HL-60/S4 treated with retinoic acid at 250 ng/mL for 4 days and 3 days (cell line): ENCODE measurements at regions not wholly inside any gene's neighbourhood (a gene's known extent, or its start where the extent isn't known, plus 50 kb on each side); places are given as distances from the start of the nearest gene placed in this dataset.

ENCODE experiments used
- in situ Hi-C: fragments of 300-500 bp; cut with MboI; formaldehyde crosslinking; loops from 2 replicates; pipeline ENCODE4 v1.7.0; 2022; ENCODE audit warnings: low sequenced_read_pairs

DNA sequence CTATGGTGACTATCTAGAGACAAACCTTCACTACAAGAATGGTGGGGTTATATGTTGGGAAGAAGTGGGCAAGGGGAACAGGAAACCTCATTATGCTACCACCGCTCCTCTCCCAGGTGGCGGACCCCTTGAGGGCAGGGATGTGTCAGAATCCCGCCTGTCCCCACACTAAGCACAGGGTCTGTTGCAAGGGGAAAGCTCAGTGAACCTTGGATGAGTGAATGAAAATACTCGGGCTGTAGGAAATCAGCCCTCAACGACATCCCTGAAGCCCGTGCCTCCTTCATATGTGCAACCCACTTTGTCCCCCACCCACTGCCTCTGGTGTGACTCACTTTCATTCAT, 68.2 kb upstream of the AMPD3 start:
- in situ Hi-C loops = no loop called here

DNA sequence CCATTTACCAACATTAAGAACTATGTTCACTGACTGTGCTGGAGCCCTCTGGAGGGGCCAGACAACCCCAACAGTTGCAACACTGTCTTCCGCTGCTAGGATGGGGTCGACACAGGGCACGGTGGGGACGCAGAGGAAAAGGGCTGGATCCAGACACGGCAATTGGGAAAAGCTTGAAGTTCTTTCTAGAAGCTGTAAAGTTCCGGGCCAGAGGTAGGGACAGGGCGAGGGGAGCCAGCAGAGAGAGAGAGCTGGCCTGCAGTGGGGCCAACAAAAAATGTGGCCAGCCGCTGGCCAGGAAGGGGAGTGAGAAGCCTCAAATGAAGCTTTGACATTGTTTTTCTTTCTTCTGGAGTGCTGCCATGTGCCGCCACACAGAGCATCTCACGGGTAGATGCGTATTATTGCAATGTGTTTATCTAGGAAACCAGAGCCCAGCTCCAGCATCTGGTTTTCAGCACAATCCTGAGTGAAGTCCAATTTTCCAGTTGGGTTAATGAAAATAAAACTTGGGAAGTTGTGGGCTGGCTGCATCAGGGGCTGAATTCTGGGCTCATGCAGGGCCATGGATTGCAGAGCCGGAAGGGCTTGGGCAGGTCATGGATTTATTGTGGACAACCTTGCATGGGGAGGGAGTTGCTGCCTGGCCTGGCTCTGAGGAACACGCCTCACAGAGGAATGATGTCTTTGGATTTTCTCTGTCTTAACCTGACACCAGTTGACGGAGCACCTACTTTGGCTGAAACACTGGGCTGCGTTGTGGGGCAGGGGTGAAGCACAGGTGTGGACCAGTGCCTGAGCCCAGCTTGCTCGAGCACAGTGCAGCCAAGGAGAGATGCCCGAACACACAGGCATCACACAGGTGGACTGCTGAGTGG, 67.6 kb upstream of the AMPD3 start:
- in situ Hi-C loops = no loop called here

DNA sequence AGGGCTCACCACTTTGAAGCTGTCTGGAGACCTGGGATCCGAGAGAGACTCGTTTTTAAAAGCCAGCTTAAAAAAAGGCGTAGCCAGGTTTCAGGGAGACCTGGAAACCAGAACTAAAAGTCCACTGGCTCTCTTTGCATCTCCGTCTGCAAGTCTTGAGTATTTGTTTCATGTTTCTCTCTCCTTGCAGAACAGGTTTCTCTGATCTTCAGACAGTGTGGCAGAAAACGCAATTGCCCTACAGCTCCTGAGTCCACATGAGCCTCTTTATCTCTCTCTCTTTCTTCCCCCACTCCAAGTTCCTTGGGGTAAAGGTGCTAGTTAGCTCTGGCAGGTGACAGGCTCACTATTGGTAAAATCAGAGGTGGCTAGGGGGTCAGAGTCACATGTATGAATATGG, 67.0 kb upstream of the AMPD3 start:
- in situ Hi-C loops = no loop called here

DNA sequence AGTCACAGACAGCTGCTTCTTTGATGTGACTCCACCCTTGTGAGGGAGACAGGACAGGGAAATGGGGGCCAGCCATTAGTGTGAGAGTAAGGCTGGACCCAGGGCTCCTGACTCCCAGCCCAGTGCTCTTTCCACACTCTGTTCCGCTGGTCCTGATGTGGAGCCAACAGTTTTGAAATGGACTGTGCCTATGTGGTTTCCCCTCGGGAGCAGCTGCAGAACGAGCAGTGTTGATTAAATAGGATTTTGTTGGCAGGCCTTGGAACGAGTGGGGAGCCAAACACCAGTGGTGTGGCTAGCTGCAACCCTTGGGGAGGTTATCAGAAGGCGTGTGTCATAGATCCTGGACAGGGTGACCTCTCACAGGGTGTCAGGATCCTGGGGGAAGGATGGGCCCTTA, 66.5 kb upstream of the AMPD3 start:
- in situ Hi-C loops = no loop called here

DNA sequence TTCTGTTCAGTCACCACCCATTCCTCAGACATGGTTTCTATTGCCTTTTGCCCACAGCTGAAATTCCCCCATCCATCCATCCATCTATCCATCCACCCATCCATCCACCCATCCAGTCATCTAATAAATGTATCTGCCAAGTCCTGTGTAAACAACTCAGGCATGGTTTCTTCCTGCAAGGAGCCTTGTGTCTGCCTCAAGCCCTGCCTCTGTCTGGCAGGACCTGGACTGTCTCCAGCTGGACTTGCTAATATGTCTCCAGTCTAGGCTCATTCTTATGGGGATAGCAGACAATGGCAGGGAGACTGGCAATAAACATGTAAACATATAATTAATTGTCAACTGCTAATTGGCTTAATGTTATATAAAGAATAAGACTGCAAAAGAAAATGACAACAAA, 64.7 kb upstream of the AMPD3 start:
- in situ Hi-C loops = no loop called here

DNA sequence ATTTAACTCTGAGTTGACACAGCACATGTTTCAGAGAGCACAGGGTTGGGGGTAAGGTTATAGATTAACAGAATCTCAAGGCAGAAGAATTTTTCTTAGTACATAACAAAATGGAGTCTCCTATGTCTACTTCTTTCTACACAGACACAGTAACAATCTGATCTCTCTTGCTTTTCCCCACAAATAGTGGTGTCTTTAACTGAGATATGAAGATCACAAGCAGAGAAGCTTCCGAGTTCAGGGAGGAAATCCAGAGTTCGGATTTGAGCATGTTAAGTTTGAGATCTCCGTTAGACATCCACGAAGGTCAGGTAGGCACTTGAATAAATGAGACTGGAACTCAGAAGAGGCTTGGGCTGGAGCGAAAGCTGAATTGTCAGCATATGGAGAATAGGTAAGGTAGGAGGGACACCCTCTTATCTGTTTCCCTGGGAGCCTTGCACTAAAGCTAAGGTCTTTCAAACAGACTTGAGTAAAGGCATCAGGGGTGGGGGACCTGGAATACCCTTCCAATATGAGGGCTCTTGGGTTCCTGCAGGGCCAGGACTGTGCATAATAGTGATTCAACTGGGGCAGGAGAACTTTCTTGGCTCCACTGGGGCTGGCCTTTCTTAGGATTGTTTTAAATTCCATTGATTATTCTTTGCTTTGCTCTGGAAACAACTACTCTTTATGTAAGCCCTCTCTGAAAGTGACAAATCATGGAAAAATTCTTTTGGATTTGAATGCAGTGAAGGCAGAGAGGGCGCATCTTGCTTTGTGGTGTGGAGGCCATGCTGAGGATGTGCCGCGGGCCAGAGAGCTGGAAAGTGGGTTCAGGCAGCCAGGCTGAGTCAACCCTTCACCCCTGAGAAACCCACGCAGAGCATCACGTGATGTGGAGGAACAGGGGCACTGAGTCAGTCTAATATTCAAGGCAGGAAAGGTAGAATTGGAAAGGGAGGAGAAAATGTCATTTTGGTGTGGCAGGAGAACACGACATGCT, 62.7 kb upstream of the AMPD3 start:
- in situ Hi-C loops = no loop called here

DNA sequence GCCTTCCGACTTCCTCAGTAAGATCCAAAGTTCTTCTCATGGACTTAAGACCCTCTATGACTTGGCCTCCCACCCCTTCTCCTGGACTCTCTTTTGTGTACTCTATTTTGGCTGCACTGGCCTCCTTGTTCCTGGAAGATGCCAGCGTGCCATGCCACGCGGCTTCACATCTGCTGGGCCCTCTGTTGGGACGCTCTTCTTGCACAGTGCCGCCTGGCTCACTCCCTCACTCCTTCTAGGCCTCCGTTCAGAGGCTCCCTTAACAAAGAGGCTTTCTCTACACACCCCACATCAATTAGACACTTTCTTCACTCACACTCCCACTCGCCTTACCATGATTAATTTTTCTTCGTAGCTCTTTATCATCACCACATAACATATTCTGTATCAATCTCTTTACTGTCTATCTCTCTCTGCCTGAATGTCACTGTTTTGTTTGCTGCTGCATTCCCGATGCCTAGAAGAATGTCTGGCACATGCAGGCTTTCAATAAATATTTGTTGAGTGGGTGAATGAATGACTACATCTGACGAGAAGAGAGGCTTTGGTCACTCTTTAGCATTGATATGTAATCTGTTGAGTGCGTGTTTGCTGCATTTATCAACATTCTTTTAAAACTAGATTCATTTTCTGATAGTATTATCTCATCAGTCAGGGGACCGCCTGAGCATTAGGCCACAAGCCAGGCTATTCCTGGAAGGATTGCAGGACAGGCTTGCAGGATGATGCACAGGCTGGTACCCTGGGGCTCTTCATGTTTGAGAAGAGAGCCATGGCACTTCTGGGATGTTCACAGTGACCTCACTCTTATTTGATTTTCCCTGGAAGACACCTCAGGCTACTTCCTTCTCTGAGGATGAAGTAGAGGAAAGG, 60.6 kb upstream of the AMPD3 start:
- in situ Hi-C loops = no loop called here

DNA sequence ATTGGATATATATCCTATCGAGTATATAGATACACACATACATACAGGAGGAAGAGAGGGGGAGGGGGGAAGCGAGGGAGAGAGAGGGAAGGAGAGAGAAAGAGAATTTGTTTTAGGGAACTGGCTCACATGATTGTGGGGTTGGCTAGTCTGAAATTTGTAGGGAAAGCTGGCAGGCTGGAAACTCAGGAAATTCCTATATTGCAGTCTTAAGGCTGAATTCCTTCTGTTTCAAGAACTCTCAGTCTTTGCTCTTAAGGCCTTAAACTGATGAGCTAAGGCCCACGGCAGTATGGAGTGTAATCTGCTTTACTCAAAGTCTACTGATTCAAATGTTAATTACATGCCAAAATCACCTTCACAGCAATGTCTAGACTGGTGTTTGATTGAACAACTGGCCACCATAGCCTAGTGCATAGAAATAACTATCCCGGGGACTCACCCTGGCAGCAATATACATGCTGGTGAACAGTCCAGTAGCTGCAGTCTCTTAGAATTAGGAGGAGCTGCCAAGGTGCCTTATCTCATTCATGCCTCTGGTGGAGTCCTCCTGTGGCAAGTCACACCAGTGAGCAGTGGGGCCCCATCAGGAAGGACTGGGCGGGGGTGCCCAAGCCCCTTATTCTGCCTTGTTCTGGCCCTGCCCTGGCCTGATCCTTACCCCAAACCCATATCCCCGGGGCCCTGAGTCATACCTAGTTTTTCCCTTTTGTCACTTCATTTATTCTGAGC, 59.7 kb upstream of the AMPD3 start:
- in situ Hi-C loops = no loop called here

DNA sequence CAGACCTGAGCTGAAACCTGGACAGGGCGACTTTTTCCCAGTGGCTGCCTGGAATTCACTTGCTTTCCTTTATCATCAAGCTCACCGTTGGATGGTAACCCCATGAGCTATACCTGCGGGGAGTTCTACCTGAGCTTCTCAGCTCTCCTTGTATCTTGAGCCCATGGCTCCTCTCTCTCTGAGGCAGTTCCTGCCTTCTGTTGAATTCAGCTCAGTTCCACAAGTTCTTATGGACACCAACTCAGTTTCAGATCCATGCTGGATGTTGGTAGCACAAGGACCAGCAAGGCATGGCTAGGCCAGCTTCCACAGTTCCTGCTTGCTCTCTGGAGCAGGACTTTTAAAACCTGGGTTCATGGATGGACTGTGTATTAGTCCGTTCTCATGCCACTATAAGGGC, 58.3 kb upstream of the AMPD3 start:
- in situ Hi-C loops = no loop called here

DNA sequence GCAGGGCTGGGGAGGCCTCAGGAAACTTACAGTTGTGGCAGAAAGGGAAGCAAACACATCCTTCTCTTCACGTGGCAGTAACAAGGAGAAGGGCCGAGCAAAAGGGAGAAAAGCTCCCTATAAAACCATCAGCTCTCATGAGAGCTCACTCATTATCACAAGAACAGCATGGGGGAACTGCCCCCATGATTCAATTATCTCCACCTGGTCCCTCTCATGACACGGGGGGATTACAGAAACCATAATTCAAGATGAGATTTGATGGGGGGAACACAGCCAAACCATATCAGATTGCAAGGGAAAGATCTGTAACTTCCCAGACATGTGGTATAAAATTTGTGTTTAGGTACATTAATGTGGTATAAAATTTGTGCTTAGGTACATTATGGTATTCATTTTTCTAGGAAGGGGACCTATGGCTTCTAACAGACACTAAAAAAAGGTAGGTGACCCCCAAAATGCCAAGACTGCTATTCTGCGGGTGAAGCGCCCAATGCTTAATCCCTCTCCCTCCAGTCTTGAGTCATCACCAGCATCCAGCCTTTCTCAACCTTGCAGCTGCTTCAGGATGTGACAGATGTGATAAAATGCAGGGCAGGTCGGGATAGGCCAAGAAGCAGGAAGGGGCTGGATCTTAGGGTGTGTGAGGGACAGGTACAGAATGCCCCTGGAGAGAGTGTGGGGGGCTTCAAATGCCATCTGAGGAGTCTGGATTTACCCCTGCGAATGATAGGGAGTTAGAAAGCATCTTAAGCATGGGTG, 57.7 kb upstream of the AMPD3 start:
- in situ Hi-C loops = no loop called here

DNA sequence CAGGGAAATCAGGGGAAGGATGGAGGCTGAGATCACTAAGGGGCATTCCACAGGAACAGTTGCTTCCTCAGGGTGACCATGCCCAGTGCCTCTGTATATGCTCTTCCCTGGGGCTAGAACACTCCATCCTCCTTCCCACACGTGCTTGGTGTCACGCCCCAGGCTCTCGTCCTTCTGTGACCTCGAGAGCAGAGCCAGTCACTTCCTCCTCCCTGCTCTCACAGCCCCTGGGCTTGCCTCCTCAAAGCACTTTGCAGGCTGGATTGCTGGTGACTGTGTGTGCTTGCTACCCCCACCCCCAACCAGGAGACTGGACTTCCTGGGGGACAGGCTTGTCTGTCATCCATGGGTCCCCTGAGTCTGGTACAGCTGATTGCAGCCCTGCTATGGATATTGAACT, 56.5 kb upstream of the AMPD3 start:
- in situ Hi-C loops = no loop called here

DNA sequence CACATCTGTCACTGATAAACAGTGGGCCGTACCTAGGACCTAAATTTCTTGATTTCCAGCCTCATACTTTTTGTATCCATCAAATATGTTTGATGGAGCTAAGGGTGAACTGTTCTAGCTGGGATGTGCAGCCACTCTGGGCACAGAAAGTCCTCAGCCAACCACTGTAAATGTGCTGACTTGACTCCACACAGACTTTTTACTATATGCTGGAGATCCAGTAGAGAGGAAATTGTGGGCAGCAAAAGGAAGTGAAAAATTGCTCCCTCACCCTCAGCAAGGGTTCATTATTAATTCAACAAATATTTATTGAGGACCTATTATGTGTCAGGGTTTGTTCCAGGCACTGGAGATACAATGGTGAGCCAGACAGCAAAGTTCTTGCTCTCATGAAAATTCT, 54.2 kb upstream of the AMPD3 start:
- in situ Hi-C loops = loop anchor here (25.0 kb wide), 1 partner anchor 336 kb away; no protein-coding TSS in a partner anchor

DNA sequence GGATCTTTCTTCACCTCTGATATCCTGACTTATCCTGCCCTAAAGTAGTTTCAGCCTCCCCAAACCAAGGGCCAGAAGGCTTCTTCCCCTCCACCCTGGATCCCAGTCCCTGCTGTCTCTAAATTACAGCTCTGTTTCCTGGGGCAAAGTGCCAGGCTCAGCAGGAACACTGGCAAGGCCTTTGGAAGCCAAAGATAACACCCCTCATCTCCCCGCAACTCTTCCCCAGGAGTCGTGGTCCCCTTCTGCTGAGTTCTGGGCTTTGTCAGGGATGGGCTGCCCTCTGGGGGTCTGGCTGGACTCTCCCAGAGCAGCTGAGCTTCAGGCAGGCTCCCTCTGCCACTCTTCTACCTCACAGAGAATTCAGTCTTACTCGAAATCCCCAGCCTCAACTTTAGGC, 53.8 kb upstream of the AMPD3 start:
- in situ Hi-C loops = loop anchor here (25.0 kb wide), 1 partner anchor 336 kb away; no protein-coding TSS in a partner anchor

DNA sequence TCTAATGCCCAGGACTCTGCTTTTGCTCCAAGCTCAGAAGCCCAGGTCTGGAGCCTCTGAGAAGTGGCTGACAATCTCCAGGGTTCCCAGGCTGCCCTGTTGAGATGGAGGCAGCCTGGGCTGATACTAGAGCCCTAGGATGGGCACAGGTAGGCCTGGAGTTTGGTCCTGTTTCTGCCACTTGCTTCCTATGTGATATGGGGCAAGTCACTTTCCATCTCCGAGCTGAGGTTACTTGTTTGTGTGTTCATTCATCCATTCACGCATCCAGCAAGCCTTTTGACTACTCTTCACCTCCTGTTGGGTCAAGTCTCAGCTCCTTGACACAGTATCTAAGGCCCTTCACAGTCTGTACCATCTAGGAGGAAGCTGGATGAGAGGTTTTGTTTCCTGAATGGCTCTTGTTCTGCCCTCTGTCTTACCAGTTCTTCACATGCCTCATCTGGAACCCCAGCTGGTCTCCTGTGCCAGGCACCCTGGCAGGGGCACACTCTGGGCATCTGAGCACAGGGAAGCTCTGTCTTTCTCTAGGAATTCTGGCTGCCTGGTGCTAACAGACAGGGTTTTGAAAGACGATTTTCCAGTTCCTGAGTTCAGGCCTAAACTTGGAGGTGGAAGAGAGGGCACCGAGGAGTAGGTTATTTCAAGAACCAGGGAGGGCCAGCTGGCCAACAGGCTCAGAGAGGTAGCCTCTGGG, 53.2 kb upstream of the AMPD3 start:
- in situ Hi-C loops = loop anchor here (25.0 kb wide), 1 partner anchor 335 kb away; no protein-coding TSS in a partner anchor
